Testis (tissue), 2 donors: ENCODE measurements at regions not wholly inside any gene's neighbourhood (a gene's known extent, or its start where the extent isn't known, plus 50 kb on each side); places are given as distances from the start of the nearest gene placed in this dataset.

ENCODE experiments used
- DNase-seq: peaks from one replicate; pipeline ENCODE4 v3.0.0-alpha.2; 2019
- H3K27ac ChIP-seq, 2 donors: fragments of 200-600 bp; sonication (generic); one replicate each; pipeline ENCODE4 v1.5.1; 2019
- H3K27me3 ChIP-seq: fragments of 200-600 bp; sonication (generic); one replicate; pipeline ENCODE4 v1.5.1; 2019
- H3K36me3 ChIP-seq: fragments of 200-600 bp; sonication (generic); one replicate; pipeline ENCODE4 v1.5.1; 2017; ENCODE audit warnings: low read depth; ENCODE audit errors: missing control alignments
- H3K4me1 ChIP-seq: fragments of 200-600 bp; sonication (generic); one replicate; pipeline ENCODE4 v1.5.1; 2019
- H3K4me3 ChIP-seq, 2 donors: fragments of 200-600 bp; sonication (generic); one replicate each; pipeline ENCODE4 v1.5.1; 2017 to 2019
- H3K9me3 ChIP-seq: fragments of 200-600 bp; sonication (generic); one replicate; pipeline ENCODE4 v1.5.1; 2017
- POLR2A ChIP-seq: fragments of 450-650 bp; IDR thresholded peaks from one replicate; pipeline ENCODE4 v1.6.1; 2017; ENCODE audit warnings: antibody characterized with exemption, mild to moderate bottlenecking, moderate library complexity
- WGBS, 2 donors: methylation state at CpG; one replicate each; pipeline ENCODE4 v1.1.5; 2018; 5-methylcytosine and 5-hydroxymethylcytosine counted together
- intact Hi-C: fragments of 100-400 bp; cut with DNase I; formaldehyde crosslinking; loops from one replicate; pipeline ENCODE4 v1.15.1; 2023; ENCODE audit warnings: low total_unique reads
- TF ChIP-seq, protein P1 (sequence below), 3 experiments: fragments of 450-650 bp in 2 of 3; fragments of 200-600 bp in 1 of 3; sonication (generic) in 1 of 3; IDR thresholded peaks; one replicate each; pipeline ENCODE4 v1.5.1; 2016 to 2019; ENCODE audit warnings: antibody characterized with exemption in 3 of 3, mild to moderate bottlenecking in 2 of 3, moderate library complexity in 1 of 3

DNA sequence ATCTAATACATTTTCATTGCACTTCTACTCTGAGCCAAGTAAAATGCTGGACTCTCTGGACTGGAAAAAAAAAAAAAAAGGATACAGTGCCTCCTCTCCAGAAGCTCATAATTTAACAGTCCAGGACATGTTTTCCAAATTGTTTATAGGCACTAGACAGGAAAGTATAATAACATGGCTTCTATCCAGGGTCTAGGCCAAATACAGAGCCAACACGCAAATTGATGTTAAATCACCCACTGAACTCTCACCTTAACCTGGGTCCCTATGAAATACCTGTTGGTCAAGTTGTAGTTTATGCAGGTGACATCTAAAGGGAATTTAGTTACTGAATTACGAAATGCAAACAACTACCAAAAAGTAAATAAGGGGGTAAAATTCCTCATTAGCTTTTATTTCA is 428.7 kb upstream of the LUZP2 start:
- Histone ChIP-seq H3K27ac (no peak overlapping the region), H3K4me3 (no peak overlapping the region), H3K27me3 (no peaks in the 10 kb centered on the region), H3K36me3 (no peaks in the 10 kb centered on the region), H3K9me3 (no peaks in the 10 kb centered on the region), H3K4me1 (no peaks in the 10 kb centered on the region)
- no peak for DNase-seq
- 87 to 94% methylated on average over 2 of the region's 2 CpGs for WGBS, 2 donors
- intact Hi-C loops, result no loop called here
- TF ChIP-seq, protein P1, sequence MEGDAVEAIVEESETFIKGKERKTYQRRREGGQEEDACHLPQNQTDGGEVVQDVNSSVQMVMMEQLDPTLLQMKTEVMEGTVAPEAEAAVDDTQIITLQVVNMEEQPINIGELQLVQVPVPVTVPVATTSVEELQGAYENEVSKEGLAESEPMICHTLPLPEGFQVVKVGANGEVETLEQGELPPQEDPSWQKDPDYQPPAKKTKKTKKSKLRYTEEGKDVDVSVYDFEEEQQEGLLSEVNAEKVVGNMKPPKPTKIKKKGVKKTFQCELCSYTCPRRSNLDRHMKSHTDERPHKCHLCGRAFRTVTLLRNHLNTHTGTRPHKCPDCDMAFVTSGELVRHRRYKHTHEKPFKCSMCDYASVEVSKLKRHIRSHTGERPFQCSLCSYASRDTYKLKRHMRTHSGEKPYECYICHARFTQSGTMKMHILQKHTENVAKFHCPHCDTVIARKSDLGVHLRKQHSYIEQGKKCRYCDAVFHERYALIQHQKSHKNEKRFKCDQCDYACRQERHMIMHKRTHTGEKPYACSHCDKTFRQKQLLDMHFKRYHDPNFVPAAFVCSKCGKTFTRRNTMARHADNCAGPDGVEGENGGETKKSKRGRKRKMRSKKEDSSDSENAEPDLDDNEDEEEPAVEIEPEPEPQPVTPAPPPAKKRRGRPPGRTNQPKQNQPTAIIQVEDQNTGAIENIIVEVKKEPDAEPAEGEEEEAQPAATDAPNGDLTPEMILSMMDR (IDR thresholded peaks at IDR 0.05), result no peak
- no peak for TF ChIP-seq POLR2A

DNA sequence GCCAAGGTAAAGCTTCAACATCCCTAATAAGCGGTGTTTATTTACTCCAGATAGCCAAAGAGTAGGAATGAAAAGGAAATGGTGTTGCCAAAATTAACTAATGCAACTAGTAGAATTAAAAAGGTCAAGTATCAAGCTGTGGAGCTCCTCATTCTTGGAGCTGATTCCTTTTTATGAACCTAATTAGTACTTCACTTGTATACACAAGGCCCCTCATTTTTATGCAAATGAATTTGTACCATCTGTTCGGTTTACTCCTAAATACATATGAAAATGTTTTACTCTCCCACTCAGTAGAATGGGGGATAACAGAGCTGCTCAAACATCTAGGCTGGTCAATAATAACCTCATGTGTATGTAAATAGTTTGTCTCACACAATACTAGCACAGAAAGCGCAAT is 426.4 kb upstream of the LUZP2 start:
- H3K36me3 ChIP-seq, result no peaks in the 10 kb centered on the region

DNA sequence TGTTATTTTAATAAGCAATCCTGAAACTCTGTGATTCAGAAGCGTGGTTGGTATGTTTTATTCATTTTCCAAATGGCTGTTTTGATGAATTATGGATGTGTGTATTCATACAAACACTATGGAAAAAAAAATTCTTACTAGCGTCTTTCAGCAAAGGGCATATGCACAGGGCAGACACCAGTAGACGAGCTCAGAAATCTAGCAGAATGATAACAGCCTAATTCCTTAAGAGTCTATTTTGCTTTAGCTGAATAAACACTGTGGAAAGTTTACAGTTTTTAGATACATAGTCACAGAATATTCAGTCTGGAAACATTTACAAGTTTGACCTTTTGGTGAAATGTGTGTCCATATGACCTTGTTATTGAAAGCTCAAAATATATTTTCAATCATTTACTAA is 418.8 kb upstream of the LUZP2 start:
- Histone ChIP-seq H3K27me3 (no peaks in the 10 kb centered on the region), H3K4me3 (no peak overlapping the region), H3K9me3 (no peaks in the 10 kb centered on the region), H3K36me3 (no peaks in the 10 kb centered on the region), H3K4me1 (no peaks in the 10 kb centered on the region), H3K27ac (no peak overlapping the region)
- intact Hi-C loops, result no loop called here
- WGBS, 2 donors, result 60 to 63% methylated on average over 3 of the region's 3 CpGs
- TF ChIP-seq, protein P1 (IDR thresholded peaks at IDR 0.05), result no peak
- no peak for TF ChIP-seq POLR2A
- DNase-seq, result no peak

More for the DNA sequence above, 426.4 kb upstream of the LUZP2 start:
- intact Hi-C loops, result no loop called here
- no peak overlapping the region for H3K4me3 ChIP-seq
- no peak for DNase-seq
- H3K27me3 ChIP-seq, result no peaks in the 10 kb centered on the region
- H3K4me1 ChIP-seq, result no peaks in the 10 kb centered on the region
- WGBS, 2 donors, result 71 to 79% methylated on average over 3 of the region's 3 CpGs
- H3K9me3 ChIP-seq, result no peaks in the 10 kb centered on the region
- TF ChIP-seq, protein P1 (IDR thresholded peaks at IDR 0.05), result no peak
- no peak for TF ChIP-seq POLR2A
- H3K27ac ChIP-seq, result no peak overlapping the region

DNA sequence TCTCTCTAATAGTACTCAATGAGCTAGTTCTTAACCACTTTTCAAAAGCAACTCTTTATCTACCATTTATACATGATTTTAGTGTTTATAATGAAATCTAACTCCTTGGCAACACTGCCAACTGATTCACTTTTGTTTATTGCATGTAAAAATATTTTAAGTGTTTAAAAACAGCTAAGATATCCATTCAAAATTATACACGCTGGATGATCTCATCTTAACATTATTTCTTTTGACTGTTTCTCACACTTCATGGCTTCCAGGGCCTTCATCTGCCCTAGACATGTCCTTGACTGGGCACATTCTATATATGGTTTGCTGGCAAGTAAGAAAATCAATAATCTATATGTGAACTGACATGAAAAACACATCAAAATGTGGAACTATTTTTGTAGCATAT is 414.6 kb upstream of the LUZP2 start:
- no peaks in the 10 kb centered on the region for H3K27me3 ChIP-seq
- intact Hi-C loops, result no loop called here
- no peak for TF ChIP-seq POLR2A
- TF ChIP-seq, protein P1 (IDR thresholded peaks at IDR 0.05), result no peak
- no peaks in the 10 kb centered on the region for H3K4me1 ChIP-seq
- no peak for DNase-seq
- H3K36me3 ChIP-seq, result no peaks in the 10 kb centered on the region
- no peaks in the 10 kb centered on the region for H3K9me3 ChIP-seq
- no peak overlapping the region for H3K4me3 ChIP-seq
- WGBS, 2 donors, result 74 to 90% methylated on average over 1 of the region's 1 CpG
- no peak overlapping the region for H3K27ac ChIP-seq

DNA sequence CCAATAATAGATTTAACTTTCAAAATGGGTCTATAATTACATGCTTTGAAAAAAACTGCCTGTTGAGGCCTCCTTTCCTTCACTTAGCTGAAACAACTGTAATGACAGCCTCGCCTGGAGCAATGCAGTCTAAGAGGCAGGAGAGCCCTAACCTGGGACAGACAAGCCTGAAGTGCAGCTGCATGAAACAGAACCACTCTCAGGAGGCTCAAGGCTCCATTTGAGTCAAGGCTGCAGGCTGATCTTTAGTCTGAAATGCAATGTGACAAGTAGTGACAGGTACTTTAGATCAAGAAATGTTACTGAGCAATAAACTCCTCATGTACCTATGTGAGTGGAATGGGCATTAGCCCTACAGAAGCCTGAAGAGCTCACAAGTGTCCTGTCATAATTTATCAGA is 414.0 kb upstream of the LUZP2 start:
- 73 to 74% methylated on average over 1 of the region's 1 CpG for WGBS, 2 donors
- Histone ChIP-seq H3K9me3 (no peaks in the 10 kb centered on the region), H3K27me3 (no peaks in the 10 kb centered on the region), H3K4me3 (no peak overlapping the region), H3K4me1 (no peaks in the 10 kb centered on the region), H3K27ac (no peak overlapping the region), H3K36me3 (no peaks in the 10 kb centered on the region)
- intact Hi-C loops, result no loop called here
- no peak for DNase-seq
- TF ChIP-seq POLR2A, result no peak
- TF ChIP-seq, protein P1 (IDR thresholded peaks at IDR 0.05), result no peak
